ENCODE measurements at regions not wholly inside any gene's neighbourhood (a gene's known extent, or its start where the extent isn't known, plus 50 kb on each side); places are given as distances from the start of the nearest gene placed in this dataset.

- DNase-seq (ENCODE audit: low read depth, low spot score) (no peak), FAIRE-seq (no peak)
- no peaks in the 10 kb centered on the region for H4K20me1 ChIP-seq (ENCODE audit: control insufficient read depth, extremely low read depth, insufficient read depth, low read length)
- no peaks in the 10 kb centered on the region for H3K36me3 ChIP-seq (ENCODE audit: control insufficient read depth in 2 of 2, extremely low read depth in 1 of 2, insufficient read depth in 2 of 2, low read length in 2 of 2)
- no peaks in the 10 kb centered on the region for H3K9me1 ChIP-seq (ENCODE audit: control insufficient read depth, extremely low read depth, insufficient read depth, low read length)
- no peak overlapping the region for H3K4me2 ChIP-seq (ENCODE audit: control insufficient read depth, extremely low read depth, insufficient read depth, low read depth, low read length)
- no peaks in the 10 kb centered on the region for H3K79me2 ChIP-seq (ENCODE audit: control insufficient read depth, insufficient read depth, low read length)
- H3K27me3 ChIP-seq (ENCODE audit: control insufficient read depth, extremely low read depth, insufficient read depth, low read length) = no peaks in the 10 kb centered on the region
- H3K4me1 ChIP-seq (ENCODE audit: control insufficient read depth, extremely low read depth, insufficient read depth, low read length) = no peaks in the 10 kb centered on the region
- dilution Hi-C loops (cut with MboI; ENCODE audit: extremely low pct_ligation_motif_present, low sequenced_read_pairs) = no loop called here
- no peak overlapping the region for H3K9ac ChIP-seq (ENCODE audit: control insufficient read depth, extremely low read depth, insufficient read depth, low read length)
- H3K27ac ChIP-seq (ENCODE audit: control insufficient read depth, insufficient read depth, low read length) = no peak overlapping the region
- H3K4me3 ChIP-seq (ENCODE audit: control insufficient read depth in 2 of 3, extremely low read depth in 1 of 3, insufficient read depth in 2 of 3, low read depth in 1 of 3, low read length in 3 of 3) = no peak overlapping the region
- H3K9me3 ChIP-seq (ENCODE audit: control insufficient read depth, low read depth, low read length) = no peaks in the 10 kb centered on the region
- no peak for TF ChIP-seq EZH2 (IDR thresholded peaks at IDR 0.05; ENCODE audit: low read length)
- TF ChIP-seq CTCF (optimal IDR thresholded peaks at IDR 0.05 in 1 of 3, IDR thresholded peaks at IDR 0.05 in 1 of 3, conservative IDR thresholded peaks at IDR 0.05 in 1 of 3; ENCODE audit: extremely low read depth in 1 of 3, insufficient read depth in 2 of 3, low read length in 3 of 3) = no peak
- H2AFZ ChIP-seq (ENCODE audit: control insufficient read depth, low read length) = no peak overlapping the region
Measured at GRCh38 chr9:32716425-32716824, 66.9 kb upstream of the TMEM215 start.

- no peaks in the 10 kb centered on the region for H4K20me1 ChIP-seq (ENCODE audit: control insufficient read depth, extremely low read depth, insufficient read depth, low read length)
- no peaks in the 10 kb centered on the region for H3K4me1 ChIP-seq (ENCODE audit: control insufficient read depth, extremely low read depth, insufficient read depth, low read length)
- DNase-seq (ENCODE audit: low read depth, low spot score) (no peak), FAIRE-seq (no peak)
- no peaks in the 10 kb centered on the region for H3K79me2 ChIP-seq (ENCODE audit: control insufficient read depth, insufficient read depth, low read length)
- H3K9me1 ChIP-seq (ENCODE audit: control insufficient read depth, extremely low read depth, insufficient read depth, low read length) = no peaks in the 10 kb centered on the region
- no peak for TF ChIP-seq CTCF (optimal IDR thresholded peaks at IDR 0.05 in 1 of 3, IDR thresholded peaks at IDR 0.05 in 1 of 3, conservative IDR thresholded peaks at IDR 0.05 in 1 of 3; ENCODE audit: extremely low read depth in 1 of 3, insufficient read depth in 2 of 3, low read length in 3 of 3)
- TF ChIP-seq EZH2 (IDR thresholded peaks at IDR 0.05; ENCODE audit: low read length) = no peak
- dilution Hi-C loops (cut with MboI; ENCODE audit: extremely low pct_ligation_motif_present, low sequenced_read_pairs) = no loop called here
- H2AFZ ChIP-seq (ENCODE audit: control insufficient read depth, low read length) = no peak overlapping the region
- no peaks in the 10 kb centered on the region for H3K36me3 ChIP-seq (ENCODE audit: control insufficient read depth in 2 of 2, extremely low read depth in 1 of 2, insufficient read depth in 2 of 2, low read length in 2 of 2)
- no peak overlapping the region for H3K4me2 ChIP-seq (ENCODE audit: control insufficient read depth, extremely low read depth, insufficient read depth, low read depth, low read length)
- no peak overlapping the region for H3K9ac ChIP-seq (ENCODE audit: control insufficient read depth, extremely low read depth, insufficient read depth, low read length)
- no peaks in the 10 kb centered on the region for H3K27me3 ChIP-seq (ENCODE audit: control insufficient read depth, extremely low read depth, insufficient read depth, low read length)
- H3K27ac ChIP-seq (ENCODE audit: control insufficient read depth, insufficient read depth, low read length) = no peak overlapping the region
- no peak overlapping the region for H3K4me3 ChIP-seq (ENCODE audit: control insufficient read depth in 2 of 3, extremely low read depth in 1 of 3, insufficient read depth in 2 of 3, low read depth in 1 of 3, low read length in 3 of 3)
- H3K9me3 ChIP-seq (ENCODE audit: control insufficient read depth, low read depth, low read length) = no peaks in the 10 kb centered on the region
Measured at GRCh38 chr9:32716955-32717543, 66.3 kb upstream of the TMEM215 start.
